GM23338 (cell line): ENCODE measurements at regions not wholly inside any gene's neighbourhood (a gene's known extent, or its start where the extent isn't known, plus 50 kb on each side); places are given as distances from the start of the nearest gene placed in this dataset.

Experiments used
- ATAC-seq: fragments of 200-7000 bp; cut with Tn5 transposase; 3 replicates; pipeline ENCODE4 v1.9.1; 2020
- DNase-seq: peaks from one replicate; pipeline ENCODE4 v3.0.0-alpha.2; 2015; ENCODE audit warnings: low spot score
- H2AFZ ChIP-seq: fragments of 200-600 bp; sonication (generic); 2 replicates; pipeline ENCODE4 v1.8.0; 2016; ENCODE audit warnings: antibody characterized with exemption, mild to moderate bottlenecking, moderate library complexity
- H3F3A ChIP-seq: fragments of 200-600 bp; sonication (generic); replicated peaks from 2 replicates; pipeline ENCODE4 v1.8.0; 2017; ENCODE audit warnings: antibody characterized with exemption, mixed run types, low read depth
- H3K27ac ChIP-seq: fragments of 200-600 bp; sonication (generic); 2 replicates; pipeline ENCODE4 v1.6.1; 2016; ENCODE audit warnings: low read depth
- H3K27me3 ChIP-seq: fragments of 200-600 bp; sonication (generic); 2 replicates; pipeline ENCODE4 v1.8.0; 2016; ENCODE audit warnings: mild to moderate bottlenecking, mixed run types, moderate library complexity; ENCODE audit not compliant: insufficient read depth
- H3K36me3 ChIP-seq: fragments of 200-600 bp; sonication (generic); 2 replicates; pipeline ENCODE4 v1.8.0; 2016; ENCODE audit warnings: mild to moderate bottlenecking; ENCODE audit not compliant: insufficient read depth
- H3K4me1 ChIP-seq: fragments of 200-600 bp; sonication (generic); 2 replicates; pipeline ENCODE4 v1.8.0; 2016; ENCODE audit warnings: mild to moderate bottlenecking, moderate library complexity; ENCODE audit not compliant: insufficient read depth
- H3K4me2 ChIP-seq: fragments of 200-600 bp; sonication (generic); 2 replicates; pipeline ENCODE4 v1.7.1; 2017; ENCODE audit warnings: mixed run types
- H3K4me3 ChIP-seq: fragments of 200-600 bp; sonication (generic); 2 replicates; pipeline ENCODE4 v1.6.1; 2016; ENCODE audit warnings: mixed run types
- H3K79me2 ChIP-seq: fragments of 200-600 bp; sonication (generic); replicated peaks from 2 replicates; pipeline ENCODE4 v1.8.0; 2017; ENCODE audit warnings: mild to moderate bottlenecking; ENCODE audit not compliant: insufficient read depth
- H3K9me2 ChIP-seq: fragments of 200-600 bp; sonication (generic); 2 replicates; pipeline ENCODE4 v1.8.0; 2017; ENCODE audit not compliant: insufficient read depth
- H4K20me1 ChIP-seq: fragments of 200-600 bp; sonication (generic); replicated peaks from 2 replicates; pipeline ENCODE4 v1.8.0; 2017; ENCODE audit warnings: mild to moderate bottlenecking; ENCODE audit not compliant: insufficient read depth
- H3K27ac Mint-ChIP-seq: 2 replicates; pipeline ENCODE4 v1.8.0; 2020; ENCODE audit warnings: inconsistent platforms, mild to moderate bottlenecking, moderate library complexity, mixed read lengths
- H3K27me3 Mint-ChIP-seq: 3 replicates; pipeline ENCODE4 v1.8.0; 2022; ENCODE audit warnings: low read depth, mild to moderate bottlenecking, moderate library complexity, mixed read lengths, inconsistent platforms; ENCODE audit not compliant: insufficient read depth, poor library complexity
- H3K36me3 Mint-ChIP-seq: 3 replicates; pipeline ENCODE4 v1.8.0; 2021; ENCODE audit warnings: low read depth, mild to moderate bottlenecking, inconsistent platforms, moderate library complexity, mixed read lengths
- H3K4me1 Mint-ChIP-seq: 3 replicates; pipeline ENCODE4 v1.8.0; 2020; ENCODE audit warnings: mild to moderate bottlenecking, inconsistent platforms, mixed read lengths
- H3K4me3 Mint-ChIP-seq: 3 replicates; pipeline ENCODE4 v1.8.0; 2021; ENCODE audit warnings: moderate library complexity, mild to moderate bottlenecking, inconsistent platforms, mixed read lengths
- H3K9me3 Mint-ChIP-seq: 3 replicates; pipeline ENCODE4 v1.8.0; 2020; ENCODE audit warnings: moderate library complexity, mild to moderate bottlenecking, inconsistent platforms, mixed read lengths
- EZH2 ChIP-seq: fragments of 200-600 bp; sonication (generic); IDR thresholded peaks from one replicate; pipeline ENCODE4 v1.8.0; 2017; ENCODE audit warnings: antibody characterized with exemption, mild to moderate bottlenecking, low read depth; ENCODE audit not compliant: unreplicated experiment
- NANOG ChIP-seq: IDR thresholded peaks from 2 replicates; pipeline ENCODE4 v1.6.1; 2016; ENCODE audit warnings: antibody characterized with exemption, borderline replicate concordance
- POLR2AphosphoS5 ChIP-seq: IDR thresholded peaks from 2 replicates; pipeline ENCODE4 v1.6.1; 2016; ENCODE audit warnings: antibody characterized with exemption, low read depth
- ZNF114 ChIP-seq: fragments of 250-450 bp; sonication (Bioruptor Pico); IDR thresholded peaks from 2 replicates; pipeline ENCODE4 v1.5.0; 2020; ENCODE audit warnings: mild to moderate bottlenecking, moderate library complexity
- ZNF331 ChIP-seq: fragments of 250-450 bp; sonication (Bioruptor Pico); IDR thresholded peaks from 2 replicates; pipeline ENCODE4 v1.5.0; 2020; ENCODE audit warnings: low read depth, mild to moderate bottlenecking, moderate library complexity
- ZNF462 ChIP-seq: fragments of 250-450 bp; sonication (Bioruptor Pico); IDR thresholded peaks from 2 replicates; pipeline ENCODE4 v1.5.0; 2020; ENCODE audit warnings: mild to moderate bottlenecking, moderate library complexity
- TF ChIP-seq, protein P1 (sequence below), 2 experiments: fragments of 200-600 bp in 1 of 2; sonication (generic) in 1 of 2; conservative IDR thresholded peaks; 2 replicates each; pipeline versions ENCODE4 v1.5.1 to v1.6.1; 2016 to 2017; ENCODE audit warnings: antibody characterized with exemption in 2 of 2, low read depth in 2 of 2, mild to moderate bottlenecking in 2 of 2, moderate library complexity in 1 of 2
- TF ChIP-seq, protein P2 (sequence below): IDR thresholded peaks from one replicate; pipeline ENCODE4 v1.6.1; 2018; ENCODE audit warnings: antibody characterized with exemption; ENCODE audit not compliant: unreplicated experiment

- ATAC-seq (no peak), DNase-seq (no peak)
- Mint-ChIP-seq H3K4me3 (no peak overlapping the region), H3K36me3 (no peaks in the 10 kb centered on the region; the same call in 2 of the 3 replicates), H3K9me3 (no peaks in the 10 kb centered on the region), H3K4me1 (peaks cover 20% of the 10 kb centered on the region), H3K27ac (no peak overlapping the region), H3K27me3 (peaks cover 4% of the 10 kb centered on the region)
- Histone ChIP-seq H2AFZ (no peak overlapping the region), H3K27ac (no peak overlapping the region), H3K36me3 (no peaks in the 10 kb centered on the region), H3K4me2 (no peak overlapping the region), H3K4me3 (no peak overlapping the region), H3K27me3 (no peaks in the 10 kb centered on the region), H3F3A (no peaks in the 10 kb centered on the region), H4K20me1 (no peaks in the 10 kb centered on the region), H3K9me2 (peaks cover 5% of the 10 kb centered on the region; the same call in 1 of the 2 replicates), H3K79me2 (no peaks in the 10 kb centered on the region), H3K4me1 (no peaks in the 10 kb centered on the region; the same call in 1 of the 2 replicates)
- TF ChIP-seq POLR2AphosphoS5 (no peak), NANOG (no peak)
- TF ChIP-seq, protein P1, sequence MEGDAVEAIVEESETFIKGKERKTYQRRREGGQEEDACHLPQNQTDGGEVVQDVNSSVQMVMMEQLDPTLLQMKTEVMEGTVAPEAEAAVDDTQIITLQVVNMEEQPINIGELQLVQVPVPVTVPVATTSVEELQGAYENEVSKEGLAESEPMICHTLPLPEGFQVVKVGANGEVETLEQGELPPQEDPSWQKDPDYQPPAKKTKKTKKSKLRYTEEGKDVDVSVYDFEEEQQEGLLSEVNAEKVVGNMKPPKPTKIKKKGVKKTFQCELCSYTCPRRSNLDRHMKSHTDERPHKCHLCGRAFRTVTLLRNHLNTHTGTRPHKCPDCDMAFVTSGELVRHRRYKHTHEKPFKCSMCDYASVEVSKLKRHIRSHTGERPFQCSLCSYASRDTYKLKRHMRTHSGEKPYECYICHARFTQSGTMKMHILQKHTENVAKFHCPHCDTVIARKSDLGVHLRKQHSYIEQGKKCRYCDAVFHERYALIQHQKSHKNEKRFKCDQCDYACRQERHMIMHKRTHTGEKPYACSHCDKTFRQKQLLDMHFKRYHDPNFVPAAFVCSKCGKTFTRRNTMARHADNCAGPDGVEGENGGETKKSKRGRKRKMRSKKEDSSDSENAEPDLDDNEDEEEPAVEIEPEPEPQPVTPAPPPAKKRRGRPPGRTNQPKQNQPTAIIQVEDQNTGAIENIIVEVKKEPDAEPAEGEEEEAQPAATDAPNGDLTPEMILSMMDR (conservative IDR thresholded peaks at IDR 0.05; ENCODE audit: low read depth in 2 of 2): no peak
- TF ChIP-seq, protein P2, sequence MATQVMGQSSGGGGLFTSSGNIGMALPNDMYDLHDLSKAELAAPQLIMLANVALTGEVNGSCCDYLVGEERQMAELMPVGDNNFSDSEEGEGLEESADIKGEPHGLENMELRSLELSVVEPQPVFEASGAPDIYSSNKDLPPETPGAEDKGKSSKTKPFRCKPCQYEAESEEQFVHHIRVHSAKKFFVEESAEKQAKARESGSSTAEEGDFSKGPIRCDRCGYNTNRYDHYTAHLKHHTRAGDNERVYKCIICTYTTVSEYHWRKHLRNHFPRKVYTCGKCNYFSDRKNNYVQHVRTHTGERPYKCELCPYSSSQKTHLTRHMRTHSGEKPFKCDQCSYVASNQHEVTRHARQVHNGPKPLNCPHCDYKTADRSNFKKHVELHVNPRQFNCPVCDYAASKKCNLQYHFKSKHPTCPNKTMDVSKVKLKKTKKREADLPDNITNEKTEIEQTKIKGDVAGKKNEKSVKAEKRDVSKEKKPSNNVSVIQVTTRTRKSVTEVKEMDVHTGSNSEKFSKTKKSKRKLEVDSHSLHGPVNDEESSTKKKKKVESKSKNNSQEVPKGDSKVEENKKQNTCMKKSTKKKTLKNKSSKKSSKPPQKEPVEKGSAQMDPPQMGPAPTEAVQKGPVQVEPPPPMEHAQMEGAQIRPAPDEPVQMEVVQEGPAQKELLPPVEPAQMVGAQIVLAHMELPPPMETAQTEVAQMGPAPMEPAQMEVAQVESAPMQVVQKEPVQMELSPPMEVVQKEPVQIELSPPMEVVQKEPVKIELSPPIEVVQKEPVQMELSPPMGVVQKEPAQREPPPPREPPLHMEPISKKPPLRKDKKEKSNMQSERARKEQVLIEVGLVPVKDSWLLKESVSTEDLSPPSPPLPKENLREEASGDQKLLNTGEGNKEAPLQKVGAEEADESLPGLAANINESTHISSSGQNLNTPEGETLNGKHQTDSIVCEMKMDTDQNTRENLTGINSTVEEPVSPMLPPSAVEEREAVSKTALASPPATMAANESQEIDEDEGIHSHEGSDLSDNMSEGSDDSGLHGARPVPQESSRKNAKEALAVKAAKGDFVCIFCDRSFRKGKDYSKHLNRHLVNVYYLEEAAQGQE: no peak
Measured at GRCh38 chr12:46521145-46521544, 148.6 kb upstream of the SLC38A2 start.

- H3K4me2 ChIP-seq: no peak overlapping the region
- Mint-ChIP-seq H3K27ac (no peak overlapping the region; the same call in 1 of the 2 replicates), H3K36me3 (no peaks in the 10 kb centered on the region), H3K4me3 (no peak overlapping the region), H3K9me3 (no peaks in the 10 kb centered on the region), H3K4me1 (peaks cover 17% of the 10 kb centered on the region), H3K27me3 (peaks cover 4% of the 10 kb centered on the region)
- H3F3A ChIP-seq: no peaks in the 10 kb centered on the region
- H4K20me1 ChIP-seq: no peaks in the 10 kb centered on the region
- H3K36me3 ChIP-seq: no peaks in the 10 kb centered on the region
- no peak overlapping the region for H3K4me3 ChIP-seq
- H3K4me1 ChIP-seq: no peaks in the 10 kb centered on the region; the same call in 1 of the 2 replicates
- H3K27ac ChIP-seq: no peak overlapping the region
- no peaks in the 10 kb centered on the region for H3K79me2 ChIP-seq
- H3K9me2 ChIP-seq: peaks cover 5% of the 10 kb centered on the region; the same call in 1 of the 2 replicates
- no peaks in the 10 kb centered on the region for H3K27me3 ChIP-seq
- no peak overlapping the region for H2AFZ ChIP-seq
- DNase-seq (no peak), ATAC-seq (no peak; the same call in 1 of the 3 replicates)
- TF ChIP-seq ZNF462 (CRISPR knock-in tag) (no peak), ZNF114 (CRISPR knock-in tag) (no peak), ZNF331 (no peak), EZH2 (no peak)
- TF ChIP-seq, protein P1 (conservative IDR thresholded peaks at IDR 0.05; ENCODE audit: low read depth in 2 of 2): no peak
Measured at GRCh38 chr12:46519407-46519806, 146.8 kb upstream of the SLC38A2 start.
